HG03571 (cell line): ENCODE measurements at regions not wholly inside any gene's neighbourhood (a gene's known extent, or its start where the extent isn't known, plus 50 kb on each side); places are given as distances from the start of the nearest gene placed in this dataset.

Experiments
- ATAC-seq: cut with Tn5 transposase; IDR thresholded peaks from one replicate; pipeline ENCODE4 v1.9.1; 2021; ENCODE audit not compliant: unreplicated experiment

DNA sequence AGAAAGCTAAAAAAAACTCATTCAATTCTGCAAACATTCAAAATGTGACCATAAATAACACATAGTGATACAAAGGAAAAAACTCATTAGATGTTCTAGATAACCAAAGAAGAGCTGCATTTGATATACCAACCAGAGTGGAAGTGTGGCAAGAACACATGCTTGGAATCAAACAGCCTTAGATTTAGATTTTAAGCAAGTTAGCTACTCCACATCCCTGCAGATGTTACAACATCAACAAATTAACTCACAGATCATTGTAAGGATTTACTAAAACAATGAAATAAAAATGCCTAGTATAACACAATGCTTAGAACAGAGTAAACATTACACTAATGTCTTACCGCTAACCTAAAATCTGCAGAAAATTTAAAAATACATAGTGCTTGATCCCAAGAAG is 114.0 kb upstream of the AKIP1 start:
- no peak for ATAC-seq

DNA sequence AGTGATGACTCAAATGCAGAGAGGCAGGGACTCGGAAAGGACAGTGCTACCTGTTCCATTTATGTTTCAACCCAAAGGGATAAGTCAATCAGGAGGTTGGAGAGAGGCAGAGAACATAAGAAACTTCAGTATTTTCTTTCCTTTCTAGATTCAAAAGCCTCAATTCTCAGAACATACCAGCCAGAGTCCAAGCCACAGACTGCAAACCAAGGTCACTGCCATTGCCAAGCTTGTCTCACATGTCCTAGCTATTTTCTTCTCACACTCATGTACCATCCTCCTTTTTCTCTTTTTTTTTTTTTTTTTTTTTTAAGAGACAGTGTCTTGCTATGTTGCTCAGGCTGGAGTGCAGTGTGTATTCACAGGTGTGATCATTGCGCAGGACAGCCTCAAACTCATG is 111.7 kb upstream of the AKIP1 start:
- no peak for ATAC-seq

DNA sequence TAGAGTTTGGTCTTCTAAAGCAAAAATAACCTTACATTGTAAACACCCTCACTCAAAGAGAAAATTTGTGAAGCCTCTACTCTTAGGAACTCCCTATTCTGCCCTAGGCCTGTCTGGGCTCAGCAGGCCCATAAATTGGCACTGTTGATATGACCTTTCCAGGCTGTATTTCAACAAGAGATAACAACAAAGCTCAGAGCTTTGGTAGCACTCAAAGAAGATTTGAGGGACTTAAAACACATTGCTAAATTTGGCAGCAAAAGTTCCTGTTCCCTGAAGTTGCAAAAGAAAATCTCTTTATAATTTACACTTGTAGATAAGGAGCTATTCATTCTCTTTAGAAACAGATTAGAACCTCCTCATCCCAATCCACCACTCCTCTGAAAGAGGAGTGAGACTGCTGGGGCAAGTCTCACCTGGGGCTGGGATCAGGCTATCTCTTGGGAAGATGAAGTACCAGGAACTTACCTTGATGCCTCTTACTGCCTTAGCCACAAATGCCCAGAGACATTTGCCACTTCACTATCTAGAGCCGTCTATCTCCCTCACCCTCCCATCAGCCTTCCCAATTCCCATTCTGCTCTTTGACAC is 110.4 kb upstream of the AKIP1 start:
- ATAC-seq: no peak

DNA sequence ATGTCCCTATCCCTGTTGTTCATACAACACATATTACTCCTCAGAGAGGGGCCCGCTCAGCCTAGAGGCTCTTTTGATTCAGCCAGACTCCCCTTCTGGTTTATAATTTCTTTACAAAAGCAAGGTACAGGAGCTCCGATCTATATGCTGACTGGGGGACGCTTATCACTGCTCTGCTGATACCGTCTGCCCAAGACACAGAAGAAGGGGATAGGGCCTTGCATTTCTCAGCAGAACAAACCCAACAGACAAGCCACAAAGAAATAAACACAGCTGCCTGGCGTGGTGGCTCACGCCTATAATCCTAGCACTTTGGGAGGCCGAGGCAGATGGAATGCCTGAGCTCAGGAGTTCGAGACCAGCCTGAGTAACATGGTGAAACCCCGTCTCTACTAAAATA is 109.9 kb upstream of the AKIP1 start:
- ATAC-seq: no peak

DNA sequence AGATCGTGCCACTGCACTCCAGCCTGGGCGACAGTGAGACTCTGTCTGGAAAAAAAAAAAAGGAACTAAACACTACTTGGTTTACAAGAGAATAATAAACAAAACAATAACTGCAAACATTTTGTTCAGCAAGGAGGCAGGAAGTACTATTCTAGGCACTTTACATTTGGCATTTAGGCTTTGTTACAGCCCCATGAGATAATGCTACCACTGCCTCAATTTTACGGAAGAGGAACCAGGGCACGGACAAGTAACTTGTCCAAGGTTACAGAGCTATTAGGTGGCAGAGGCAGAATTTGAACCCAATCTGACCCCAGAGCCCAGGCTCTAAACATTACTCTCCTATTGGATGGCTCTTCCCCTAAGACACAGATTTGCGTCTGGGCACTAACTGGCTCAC is 108.7 kb upstream of the AKIP1 start:
- no peak for ATAC-seq

DNA sequence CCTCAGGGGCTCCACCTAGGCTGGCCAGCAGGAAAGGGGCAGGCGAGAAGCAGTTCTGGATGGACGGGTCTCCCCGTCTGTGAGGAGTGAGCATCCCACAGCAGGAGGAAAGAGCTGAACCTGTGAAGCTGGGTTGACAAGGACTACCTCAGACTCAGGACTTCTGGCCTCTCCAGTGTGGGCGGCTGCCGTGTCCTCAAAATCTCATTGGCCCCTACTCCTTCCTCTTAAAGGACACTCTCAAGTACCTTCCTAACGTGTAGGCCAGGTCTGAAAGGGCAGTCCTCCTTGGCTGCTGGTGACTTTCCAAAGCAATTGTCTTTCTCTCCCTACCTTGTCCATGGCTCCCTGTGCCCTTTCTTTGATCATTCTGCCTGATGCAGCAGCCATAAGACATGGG is 107.0 kb upstream of the AKIP1 start:
- ATAC-seq: no peak

DNA sequence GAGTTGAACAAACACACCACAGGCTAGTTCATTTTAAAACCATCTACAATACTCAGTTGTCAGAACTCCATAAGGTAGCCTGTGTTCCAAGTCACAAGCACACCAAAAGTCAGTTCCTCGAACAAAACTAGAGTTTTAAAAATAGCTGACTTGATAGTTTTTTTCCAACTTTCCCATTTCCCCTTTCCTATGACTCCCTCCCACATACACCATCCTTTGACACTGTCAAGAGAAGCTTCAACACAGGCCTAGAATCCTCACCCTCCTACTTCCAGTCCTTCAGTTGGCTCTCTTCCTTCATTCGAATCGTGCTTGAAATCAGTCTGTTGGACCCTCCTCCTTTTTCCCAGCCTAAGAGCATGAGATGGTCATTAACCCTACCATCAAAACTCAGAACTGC is 105.7 kb upstream of the AKIP1 start:
- ATAC-seq: no peak

DNA sequence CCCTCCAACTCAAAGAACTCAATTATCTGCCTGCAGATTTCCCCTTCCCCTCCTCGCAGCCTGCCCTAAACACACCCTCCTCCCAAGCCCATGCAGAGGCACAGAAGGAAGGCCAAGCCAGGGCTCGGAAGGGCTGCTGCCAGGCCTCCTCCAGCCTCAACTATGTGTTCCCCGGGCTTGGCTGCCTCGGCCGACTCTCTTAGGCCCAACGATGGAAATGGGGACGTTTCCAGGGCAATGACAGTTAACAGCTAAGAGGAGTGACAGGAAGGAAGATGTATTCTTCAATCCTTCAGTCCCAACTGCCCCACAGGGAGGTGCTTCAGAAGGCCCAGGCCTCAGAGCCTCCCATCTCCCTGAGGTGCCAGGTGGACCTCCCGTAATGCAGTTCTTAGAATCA is 104.0 kb upstream of the AKIP1 start:
- no peak for ATAC-seq

DNA sequence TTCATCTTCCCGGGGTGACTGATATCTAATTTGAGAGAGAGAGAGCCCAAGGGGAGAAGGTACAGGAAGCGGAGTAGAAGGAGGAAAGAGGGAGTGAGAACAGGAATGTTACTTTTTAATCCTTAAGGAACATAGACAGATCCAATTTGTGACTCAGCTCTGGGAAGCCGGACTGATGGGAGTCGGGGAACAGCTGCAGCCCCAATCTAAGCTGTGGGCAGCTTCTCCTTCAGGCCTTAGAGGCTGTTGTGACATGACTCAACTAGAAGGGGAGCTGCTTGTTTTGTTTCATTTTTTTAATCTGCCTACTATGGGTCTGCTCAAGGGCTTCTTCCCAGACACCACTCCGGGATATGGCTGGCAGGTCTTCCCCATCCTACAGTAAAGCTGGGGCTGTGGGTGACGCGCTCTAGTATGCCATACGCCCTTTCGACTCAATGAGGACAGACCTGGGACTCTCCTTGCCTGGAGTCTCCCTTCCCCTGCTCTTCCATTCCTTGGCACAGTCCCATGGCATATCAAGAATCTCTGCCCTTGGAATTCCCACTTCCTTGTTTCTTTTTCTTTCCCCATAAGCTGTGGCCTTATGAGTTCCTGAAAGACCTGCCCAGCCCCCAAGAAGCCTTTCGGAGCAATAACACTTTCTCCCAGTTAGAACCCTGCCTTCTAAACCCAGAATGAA is 103.3 kb upstream of the AKIP1 start:
- no peak for ATAC-seq

DNA sequence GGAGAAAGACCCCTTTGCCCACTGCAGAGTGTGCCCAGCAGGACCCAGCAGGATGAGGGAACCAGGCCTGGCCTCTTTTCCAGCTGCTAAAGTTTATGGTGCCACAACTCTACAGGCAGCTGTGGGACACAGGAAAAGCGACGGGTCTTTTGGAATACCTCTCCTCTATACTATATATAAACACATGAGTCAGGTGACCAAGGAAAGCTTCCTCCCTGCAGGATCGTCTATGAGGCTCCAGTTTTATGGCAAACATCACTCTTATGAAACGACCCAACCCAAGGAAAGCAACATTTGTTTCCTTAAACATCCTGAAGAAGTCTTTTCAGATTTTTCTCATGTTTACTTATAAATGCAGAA is 102.8 kb upstream of the AKIP1 start:
- no peak for ATAC-seq

DNA sequence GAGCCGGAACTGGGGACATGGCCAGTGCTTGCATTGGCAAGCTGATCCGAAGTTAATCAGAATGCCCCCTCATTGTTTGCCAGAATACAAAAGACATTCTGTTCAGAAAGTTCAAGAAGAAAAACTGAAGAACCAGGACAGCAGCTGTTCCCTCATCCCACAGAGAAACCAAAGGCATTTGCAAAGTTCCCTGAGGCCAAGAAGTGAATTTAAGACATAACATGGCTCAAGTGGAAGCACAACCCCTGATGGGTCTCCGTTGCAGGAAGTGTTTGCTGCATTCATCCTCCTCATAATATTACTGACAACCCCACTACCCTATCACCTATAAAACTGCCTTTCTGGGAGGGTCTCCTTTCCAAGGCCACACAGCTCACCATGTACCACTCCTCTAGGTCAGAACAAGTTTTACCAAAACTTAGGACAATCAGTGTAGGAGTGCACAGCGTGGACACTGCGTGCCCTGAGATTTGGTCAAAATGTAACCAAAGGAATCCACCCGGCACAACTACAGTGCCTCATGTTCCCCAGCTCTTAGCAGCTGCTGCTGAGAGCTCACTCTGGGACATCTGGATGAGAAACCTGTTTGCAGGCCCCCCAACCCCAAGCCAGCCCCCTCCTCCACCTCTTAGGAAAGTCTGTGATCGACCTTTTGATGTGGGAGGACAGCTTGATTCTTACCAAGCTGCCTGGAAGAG is 101.6 kb upstream of the AKIP1 start:
- ATAC-seq: no peak

DNA sequence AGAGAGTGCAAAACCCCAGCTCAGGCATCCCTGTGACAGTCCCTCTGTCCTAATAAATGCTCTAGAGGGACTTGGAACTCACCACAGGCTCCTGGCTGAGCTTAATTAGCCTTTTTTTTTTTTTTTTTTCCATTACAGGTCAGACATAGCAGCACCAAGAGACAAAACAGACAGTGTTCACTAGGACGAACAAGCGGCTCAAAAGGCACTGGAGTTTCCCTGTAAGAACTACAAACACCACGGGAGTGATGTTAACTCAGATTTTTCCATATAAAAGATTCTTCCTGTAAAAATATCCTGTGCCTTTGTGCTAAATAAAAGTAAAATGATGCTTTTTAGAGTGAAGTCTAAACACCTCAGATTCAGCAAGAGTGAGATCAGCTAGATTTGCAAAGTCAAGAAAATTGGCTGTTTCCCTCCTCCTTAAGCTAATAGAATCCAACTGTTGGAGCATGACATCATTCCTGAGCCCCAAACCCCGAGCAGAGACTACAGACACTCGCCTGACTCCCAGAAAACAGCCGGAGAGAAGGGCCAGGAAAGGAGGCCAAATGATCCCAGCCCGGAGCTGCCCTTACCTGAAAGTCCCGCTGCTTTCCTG is 101.0 kb upstream of the AKIP1 start:
- ATAC-seq: no peak

DNA sequence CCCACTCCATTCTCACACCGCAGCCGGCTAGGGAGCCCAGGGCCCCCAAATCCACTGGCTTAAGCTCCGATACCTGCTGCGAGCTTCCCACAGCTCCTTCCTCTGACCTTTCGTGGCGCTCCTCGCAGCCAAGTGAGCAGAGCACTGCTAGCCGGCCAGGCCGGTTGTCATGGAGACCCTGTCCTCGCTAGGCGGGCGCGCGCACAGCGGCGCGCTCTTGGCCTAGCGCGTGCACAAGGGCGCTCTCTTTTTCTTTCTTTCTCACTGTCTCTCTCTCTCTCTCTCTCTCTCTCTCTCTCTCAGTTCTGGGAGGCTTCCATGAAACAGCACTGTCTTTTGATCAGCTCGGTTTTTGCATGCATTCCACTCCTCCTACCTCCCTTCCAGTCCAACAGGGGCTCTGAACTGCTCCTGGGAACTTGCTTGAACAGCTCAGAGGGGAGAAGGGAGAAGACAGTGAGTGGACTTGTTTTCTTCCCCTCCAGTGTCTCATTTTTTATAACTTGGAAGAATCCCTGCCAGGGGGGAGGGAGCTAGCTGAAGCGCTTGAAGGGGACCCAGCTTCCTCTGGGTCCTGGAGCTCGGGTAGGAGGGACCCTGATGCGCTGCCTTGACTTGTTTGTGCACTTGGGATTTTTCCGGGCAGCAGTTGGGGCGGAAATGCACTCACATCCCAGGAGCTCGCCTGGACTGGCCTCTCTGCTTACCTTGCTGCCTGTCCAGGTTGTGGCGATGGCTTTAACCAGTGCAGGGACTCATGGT is 100.3 kb upstream of the AKIP1 start:
- ATAC-seq: no peak

DNA sequence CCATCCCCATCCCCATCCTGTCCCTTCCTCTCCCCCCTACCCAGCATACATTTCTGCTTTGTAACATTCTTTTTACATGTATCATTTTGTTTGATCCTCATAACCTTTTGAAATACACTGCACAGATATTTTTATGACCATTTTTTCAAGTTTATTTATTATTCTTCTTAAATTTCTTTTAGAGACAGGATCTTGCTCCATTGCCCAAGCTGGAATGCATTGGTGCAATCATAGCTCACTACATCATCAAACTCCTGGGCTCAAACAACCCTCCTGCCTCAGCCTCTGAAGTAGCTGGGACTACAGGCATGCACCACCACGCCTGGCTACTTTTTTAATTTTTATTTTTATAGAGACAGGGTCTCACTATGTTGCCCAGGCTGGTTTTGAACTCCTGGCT is 99.4 kb upstream of the AKIP1 start:
- no peak for ATAC-seq

DNA sequence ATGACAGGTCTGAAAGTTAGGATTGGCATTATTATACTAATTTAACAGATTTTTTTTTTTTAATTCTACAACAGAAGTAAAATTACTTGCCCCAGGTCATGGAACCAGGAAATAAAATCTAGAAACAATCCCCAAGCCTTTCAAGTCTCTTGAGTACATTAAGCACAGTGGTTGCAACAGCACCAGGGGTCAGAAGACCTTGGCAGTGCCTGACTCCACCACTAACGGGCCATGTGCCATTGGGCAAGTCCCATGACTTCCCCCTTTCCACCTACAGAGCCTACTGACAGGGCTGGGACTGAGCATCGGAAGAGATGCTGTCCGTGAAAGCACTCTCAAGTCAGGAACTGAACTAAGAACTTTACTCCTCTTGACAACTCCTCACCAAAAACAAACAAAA is 98.6 kb upstream of the AKIP1 start:
- ATAC-seq: no peak

DNA sequence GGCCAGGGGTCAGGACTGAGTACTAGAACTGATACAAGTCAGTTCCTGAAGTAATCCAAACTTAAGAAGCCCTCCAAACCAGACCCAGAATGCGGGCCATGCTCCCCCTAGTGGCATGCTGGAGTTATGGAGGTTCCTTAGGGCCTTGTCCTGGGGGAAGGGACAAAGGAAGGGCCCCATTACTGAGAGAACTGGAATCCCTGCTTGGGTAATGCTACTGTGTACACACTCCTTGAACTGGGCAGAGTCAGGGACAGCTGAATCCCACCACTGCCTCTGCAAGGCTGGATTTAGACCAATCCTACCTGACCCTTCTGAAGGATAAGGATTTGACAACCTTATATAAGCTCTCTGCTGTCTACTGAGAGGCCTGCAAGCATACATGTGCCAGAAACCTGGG is 97.3 kb upstream of the AKIP1 start:
- peak; percentile 57 for ATAC-seq

DNA sequence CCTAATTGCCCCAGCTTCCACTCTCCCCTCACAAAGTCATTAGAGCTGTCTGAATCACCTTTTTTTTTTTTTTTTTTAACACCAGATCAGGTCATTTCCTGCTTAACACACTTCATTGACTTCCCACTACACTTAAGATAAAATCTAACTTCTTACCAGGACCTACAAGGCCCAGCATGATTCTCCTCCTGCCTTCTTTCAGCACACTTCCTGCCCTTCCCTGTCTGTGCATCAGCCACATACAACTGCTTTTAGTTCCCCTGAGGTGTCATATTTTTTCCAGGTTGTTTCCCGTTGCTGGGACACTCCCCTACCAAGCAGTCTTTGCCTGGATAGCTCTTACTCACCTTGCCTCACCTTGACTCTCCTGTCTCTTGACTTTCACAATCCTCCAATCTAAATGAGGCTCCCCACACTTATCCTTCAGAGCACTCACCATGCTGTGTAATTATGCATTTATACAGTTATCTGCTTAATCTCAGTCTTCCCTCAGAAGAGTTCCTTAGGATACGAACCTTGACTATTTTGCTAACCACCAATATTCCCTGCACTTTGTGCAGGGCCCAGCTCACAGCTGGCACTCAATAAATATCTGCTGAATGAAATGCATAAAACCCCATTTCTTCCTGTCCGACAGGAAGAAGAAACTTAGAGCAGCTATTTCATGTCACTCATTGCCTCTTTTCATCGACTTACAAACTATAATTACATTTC is 96.6 kb upstream of the AKIP1 start:
- no peak for ATAC-seq

DNA sequence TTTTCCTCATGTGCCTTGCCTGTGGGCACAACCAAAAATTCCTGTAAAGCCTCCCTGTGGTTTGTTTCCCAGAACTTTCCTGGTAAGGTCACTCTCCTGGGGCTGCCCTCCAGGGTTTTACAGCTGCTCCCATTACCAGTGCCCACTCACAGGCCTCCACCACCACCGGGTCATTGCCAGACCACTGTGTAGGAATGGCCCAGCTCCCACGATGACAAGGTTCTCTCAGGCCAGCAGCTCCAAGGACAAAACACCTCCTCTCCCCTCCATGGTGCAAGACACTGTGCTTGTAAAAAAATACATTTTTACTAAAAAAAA is 96.1 kb upstream of the AKIP1 start:
- no peak for ATAC-seq

DNA sequence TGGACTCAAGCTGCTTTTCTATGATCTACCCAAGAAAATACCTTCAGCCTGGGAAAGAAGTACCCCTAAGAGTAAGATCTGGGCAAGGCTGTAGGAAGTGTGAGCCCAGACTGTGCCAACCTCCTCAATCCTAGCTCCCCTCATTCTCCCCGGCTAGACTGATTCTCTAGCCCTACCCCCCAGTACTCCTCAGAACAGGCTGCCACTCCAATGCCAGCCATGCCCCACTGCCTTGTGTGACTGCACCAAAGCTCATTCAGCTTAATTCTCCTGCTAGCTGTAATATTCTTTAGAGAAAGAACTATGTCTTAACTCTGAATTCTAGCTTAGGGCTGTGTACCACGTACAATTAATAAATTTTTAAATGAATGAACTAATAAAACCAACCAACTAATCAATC is 92.6 kb upstream of the AKIP1 start:
- no peak for ATAC-seq

DNA sequence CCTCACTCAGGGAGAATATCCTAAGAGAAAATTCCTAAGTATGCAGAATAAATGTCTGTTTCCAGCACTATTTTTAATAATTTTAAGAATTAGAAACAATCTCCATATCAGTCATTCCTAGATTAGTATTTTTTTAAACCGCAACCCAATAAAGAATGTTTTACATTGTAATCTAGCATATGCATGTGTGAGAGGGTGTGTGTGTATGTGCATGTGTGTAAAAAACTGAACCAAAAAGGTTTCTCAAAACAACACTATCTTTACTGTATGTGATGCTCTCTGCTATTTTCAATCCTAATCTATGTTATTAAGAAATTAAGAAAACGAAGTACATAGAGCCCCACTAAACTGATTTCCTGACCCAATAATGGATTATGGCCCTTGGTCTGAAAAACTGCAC is 90.6 kb upstream of the AKIP1 start:
- ATAC-seq: no peak

DNA sequence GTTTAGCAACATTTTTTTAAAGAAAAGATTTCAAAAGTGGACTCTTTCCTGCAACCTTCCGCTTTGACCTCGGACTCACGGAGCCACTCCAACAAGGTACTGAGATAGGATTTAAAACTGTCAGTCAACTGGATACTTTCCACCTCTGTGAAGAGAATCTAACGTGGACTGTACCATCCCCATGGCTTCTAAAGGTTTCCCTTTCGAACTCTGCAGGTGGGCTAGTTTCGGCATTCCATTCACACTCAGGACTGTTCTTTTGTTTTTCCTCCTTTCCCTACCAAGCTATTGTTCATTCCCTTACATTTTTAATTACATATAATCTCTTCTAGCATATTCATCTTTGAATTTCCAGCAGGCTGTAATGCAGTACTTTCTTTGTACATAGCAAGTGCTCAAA is 88.5 kb upstream of the AKIP1 start:
- no peak for ATAC-seq
